ENCODE measurements at regions not wholly inside any gene's neighbourhood (a gene's known extent, or its start where the extent isn't known, plus 50 kb on each side); places are given as distances from the start of the nearest gene placed in this dataset.

GRCh38 chr5:33167541-33167940 is 273.2 kb upstream of the TARS1 start:
- Histone ChIP-seq H3K27me3 (ENCODE audit: insufficient read depth, low read depth, low read length) (no peaks in the 10 kb centered on the region), H3F3A (ENCODE audit: insufficient read depth, low read length, poor library complexity, severe bottlenecking) (no peaks in the 10 kb centered on the region), H3K4me3 (ENCODE audit: low read length) (no peak overlapping the region), H3K79me2 (replicated peaks; ENCODE audit: insufficient read depth, low read length) (no peaks in the 10 kb centered on the region), H3K9me2 (ENCODE audit: insufficient read depth, low read length) (no peaks in the 10 kb centered on the region), H3K4me2 (ENCODE audit: low read length) (no peak overlapping the region), H3K27ac (ENCODE audit: low read length) (no peak overlapping the region), H3K9ac (ENCODE audit: low read length) (no peak overlapping the region), H4K20me1 (ENCODE audit: insufficient read depth) (no peaks in the 10 kb centered on the region), H3K9me3 (ENCODE audit: low read length) (no peaks in the 10 kb centered on the region), H2AFZ (ENCODE audit: low read depth, low read length) (no peak overlapping the region), H3K36me3 (ENCODE audit: insufficient read depth, low read length) (no peaks in the 10 kb centered on the region)
- TF ChIP-seq SMC3 (conservative IDR thresholded peaks at IDR 0.05; ENCODE audit: poor library complexity) (no peak), POLR2AphosphoS5 (IDR thresholded peaks at IDR 0.05) (no peak), RAD21 (conservative IDR thresholded peaks at IDR 0.05) (no peak)

- Histone ChIP-seq H3K4me3 (ENCODE audit: low read length) (no peak overlapping the region), H3K27ac (ENCODE audit: low read length) (no peak overlapping the region), H3K36me3 (ENCODE audit: insufficient read depth, low read length) (no peaks in the 10 kb centered on the region), H3K79me2 (replicated peaks; ENCODE audit: insufficient read depth, low read length) (no peaks in the 10 kb centered on the region), H3K27me3 (ENCODE audit: insufficient read depth, low read depth, low read length) (no peaks in the 10 kb centered on the region), H2AFZ (ENCODE audit: low read depth, low read length) (no peak overlapping the region), H3K9me2 (ENCODE audit: insufficient read depth, low read length) (no peaks in the 10 kb centered on the region), H3K9me3 (ENCODE audit: low read length) (no peaks in the 10 kb centered on the region), H3F3A (ENCODE audit: insufficient read depth, low read length, poor library complexity, severe bottlenecking) (no peaks in the 10 kb centered on the region), H3K9ac (ENCODE audit: low read length) (no peak overlapping the region), H3K4me2 (ENCODE audit: low read length) (no peak overlapping the region), H4K20me1 (ENCODE audit: insufficient read depth) (no peaks in the 10 kb centered on the region)
- TF ChIP-seq EZH2 (IDR thresholded peaks at IDR 0.05; ENCODE audit: borderline replicate concordance, insufficient read depth, low read length, poor library complexity, severe bottlenecking), result no peak
- no peak for TF ChIP-seq MXI1 (conservative IDR thresholded peaks at IDR 0.05; ENCODE audit: poor library complexity, severe bottlenecking)
- TF ChIP-seq SMC3 (conservative IDR thresholded peaks at IDR 0.05; ENCODE audit: poor library complexity), result no peak
- TF ChIP-seq, protein P1, sequence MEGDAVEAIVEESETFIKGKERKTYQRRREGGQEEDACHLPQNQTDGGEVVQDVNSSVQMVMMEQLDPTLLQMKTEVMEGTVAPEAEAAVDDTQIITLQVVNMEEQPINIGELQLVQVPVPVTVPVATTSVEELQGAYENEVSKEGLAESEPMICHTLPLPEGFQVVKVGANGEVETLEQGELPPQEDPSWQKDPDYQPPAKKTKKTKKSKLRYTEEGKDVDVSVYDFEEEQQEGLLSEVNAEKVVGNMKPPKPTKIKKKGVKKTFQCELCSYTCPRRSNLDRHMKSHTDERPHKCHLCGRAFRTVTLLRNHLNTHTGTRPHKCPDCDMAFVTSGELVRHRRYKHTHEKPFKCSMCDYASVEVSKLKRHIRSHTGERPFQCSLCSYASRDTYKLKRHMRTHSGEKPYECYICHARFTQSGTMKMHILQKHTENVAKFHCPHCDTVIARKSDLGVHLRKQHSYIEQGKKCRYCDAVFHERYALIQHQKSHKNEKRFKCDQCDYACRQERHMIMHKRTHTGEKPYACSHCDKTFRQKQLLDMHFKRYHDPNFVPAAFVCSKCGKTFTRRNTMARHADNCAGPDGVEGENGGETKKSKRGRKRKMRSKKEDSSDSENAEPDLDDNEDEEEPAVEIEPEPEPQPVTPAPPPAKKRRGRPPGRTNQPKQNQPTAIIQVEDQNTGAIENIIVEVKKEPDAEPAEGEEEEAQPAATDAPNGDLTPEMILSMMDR (IDR thresholded peaks at IDR 0.05; ENCODE audit: poor library complexity, severe bottlenecking), result no peak
These were observed 270.4 kb upstream of the TARS1 start for GRCh38 chr5:33170411-33170810.

DNA sequence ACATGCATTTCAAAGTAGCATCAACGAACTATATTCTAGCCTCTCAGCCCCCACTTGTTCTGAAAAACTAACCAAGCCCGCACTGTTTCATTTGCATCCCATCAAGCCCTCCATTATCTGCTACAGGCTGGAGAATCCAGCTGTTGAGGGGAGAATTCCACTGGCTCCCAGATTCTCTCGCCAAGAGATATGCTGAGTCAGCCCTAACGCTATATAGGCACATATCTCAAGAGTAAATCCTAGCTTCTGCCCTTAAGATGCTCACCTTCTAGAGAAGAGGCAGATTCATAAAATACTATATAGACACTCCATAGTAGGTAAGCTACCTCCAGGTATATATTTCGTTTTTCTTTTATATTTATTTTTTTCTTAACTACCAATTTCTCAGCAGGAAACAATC is 266.4 kb upstream of the TARS1 start:
- Histone ChIP-seq H3K27ac (ENCODE audit: low read length) (no peak overlapping the region), H3K36me3 (ENCODE audit: insufficient read depth, low read length) (no peaks in the 10 kb centered on the region), H3K4me2 (ENCODE audit: low read length) (no peak overlapping the region), H3K9me2 (ENCODE audit: insufficient read depth, low read length) (no peaks in the 10 kb centered on the region), H3K79me2 (replicated peaks; ENCODE audit: insufficient read depth, low read length) (no peaks in the 10 kb centered on the region), H3K4me3 (ENCODE audit: low read length) (no peak overlapping the region), H3K27me3 (ENCODE audit: insufficient read depth, low read depth, low read length) (no peaks in the 10 kb centered on the region), H4K20me1 (ENCODE audit: insufficient read depth) (no peaks in the 10 kb centered on the region), H2AFZ (ENCODE audit: low read depth, low read length) (no peak overlapping the region), H3F3A (ENCODE audit: insufficient read depth, low read length, poor library complexity, severe bottlenecking) (no peaks in the 10 kb centered on the region), H3K9ac (ENCODE audit: low read length) (no peak overlapping the region), H3K9me3 (ENCODE audit: low read length) (no peaks in the 10 kb centered on the region)
- TF ChIP-seq POLR2AphosphoS5 (IDR thresholded peaks at IDR 0.05) (no peak), REST (IDR thresholded peaks at IDR 0.05; ENCODE audit: borderline replicate concordance) (no peak), RAD21 (conservative IDR thresholded peaks at IDR 0.05) (no peak), SMC3 (conservative IDR thresholded peaks at IDR 0.05; ENCODE audit: poor library complexity) (no peak), EP300 (conservative IDR thresholded peaks at IDR 0.05; ENCODE audit: poor library complexity, severe bottlenecking) (no peak), TAF1 (IDR thresholded peaks at IDR 0.05; ENCODE audit: low read depth) (no peak), MXI1 (conservative IDR thresholded peaks at IDR 0.05; ENCODE audit: poor library complexity, severe bottlenecking) (no peak), EZH2 (IDR thresholded peaks at IDR 0.05; ENCODE audit: borderline replicate concordance, insufficient read depth, low read length, poor library complexity, severe bottlenecking) (no peak)
- TF ChIP-seq, protein P1 (IDR thresholded peaks at IDR 0.05; ENCODE audit: poor library complexity, severe bottlenecking), result no peak

Data from neural cell (in vitro differentiated cells).